Activated T-cell treated with anti-CD3 and anti-CD28 coated beads for 4 hours (primary cell): ENCODE measurements at regions not wholly inside any gene's neighbourhood (a gene's known extent, or its start where the extent isn't known, plus 50 kb on each side); places are given as distances from the start of the nearest gene placed in this dataset.
"Not testable (repeated sequence)": the region's sequence is repeated elsewhere in the genome, so short reads cannot be mapped to it uniquely, and the experiment has no call there.

ENCODE experiments used
- DNase-seq: peaks from one replicate; pipeline ENCODE4 v3.0.0-alpha.2; 2020

- no peak for DNase-seq
These were observed 258.2 kb upstream of the NT5E start for GRCh38 chr6:85191656-85192055.

GRCh38 chr6:85186546-85187175 lies 263.2 kb upstream of the NT5E start:
- no peak for DNase-seq

DNA sequence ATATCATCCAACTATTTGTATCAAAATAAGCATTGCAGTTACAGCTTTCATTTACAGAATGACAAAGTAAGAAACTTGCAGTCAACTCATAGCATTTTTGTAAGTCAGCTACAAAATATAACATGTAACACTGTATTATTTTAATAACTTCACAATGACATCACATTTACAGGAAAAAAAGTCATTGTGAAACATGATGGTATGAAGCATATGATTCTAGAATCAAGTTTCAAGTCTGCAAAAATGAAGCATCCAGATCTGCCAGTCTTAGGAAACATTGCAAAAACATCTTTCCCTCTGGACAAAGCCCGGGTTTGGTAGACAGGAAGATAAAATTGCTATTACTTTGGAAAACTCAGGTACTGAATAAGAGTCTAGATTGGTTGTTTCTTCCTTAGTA lies 263.9 kb upstream of the NT5E start:
- DNase-seq, result no peak

GRCh38 chr6:85183841-85184240 lies 266.0 kb upstream of the NT5E start:
- no peak for DNase-seq

- DNase-seq, result no peak
These were observed 277.2 kb upstream of the NT5E start for GRCh38 chr6:85172705-85173104.

DNA sequence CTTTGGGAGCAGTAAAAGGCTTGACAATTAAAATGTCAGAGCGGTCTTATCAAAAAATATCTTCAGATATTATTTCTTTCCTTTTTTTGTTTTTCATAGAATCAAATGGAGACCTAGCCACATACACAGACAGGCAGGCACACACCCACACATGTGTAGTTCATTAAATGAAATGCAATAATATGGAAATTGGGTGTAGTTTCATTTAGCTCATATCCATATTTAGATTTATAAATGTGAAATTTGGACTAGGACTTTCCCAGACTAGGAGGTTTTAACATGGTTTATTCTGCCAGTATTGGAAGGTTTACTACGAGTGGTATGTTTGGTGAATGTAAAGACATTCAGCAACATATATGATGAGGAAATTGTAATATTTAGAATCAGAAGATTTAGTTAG lies 277.7 kb upstream of the NT5E start:
- no peak for DNase-seq

GRCh38 chr6:85169189-85169588 lies 280.7 kb upstream of the NT5E start:
- DNase-seq, result no peak

- no peak for DNase-seq
These were observed 281.7 kb upstream of the NT5E start for GRCh38 chr6:85168146-85168545.

GRCh38 chr6:85166114-85166741 lies 283.7 kb upstream of the NT5E start:
- DNase-seq, result no peak

- DNase-seq, result no peak
These were observed 286.5 kb upstream of the NT5E start for GRCh38 chr6:85163156-85164080.

DNA sequence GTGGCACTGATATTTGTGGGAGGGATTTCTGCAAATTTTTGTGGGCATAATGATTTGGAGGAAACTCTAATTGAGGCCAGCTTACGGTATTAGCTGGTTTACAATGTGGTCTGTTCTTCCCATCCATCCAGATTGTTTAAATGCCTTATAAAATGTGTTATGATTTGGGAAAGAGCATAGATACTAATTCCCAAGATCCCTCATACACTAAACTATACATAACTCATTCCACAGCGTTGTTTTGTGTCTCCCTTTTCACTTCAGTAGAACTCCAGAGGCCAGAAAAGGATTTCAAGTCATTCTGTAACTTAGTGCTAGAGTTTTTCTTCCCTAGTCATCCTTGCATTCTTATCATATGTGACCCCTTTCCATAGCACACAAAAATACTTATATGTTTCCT lies 292.6 kb upstream of the NT5E start:
- DNase-seq, result no peak

- DNase-seq, result no peak
These were observed 306.2 kb upstream of the NT5E start for GRCh38 chr6:85143676-85144075.

GRCh38 chr6:85137865-85138264 lies 312.0 kb upstream of the NT5E start:
- no peak for DNase-seq

GRCh38 chr6:85136310-85136709 lies 313.6 kb upstream of the NT5E start:
- no peak for DNase-seq

GRCh38 chr6:85135376-85136094 lies 314.3 kb upstream of the NT5E start:
- no peak for DNase-seq

- DNase-seq, result no peak
These were observed 315.7 kb upstream of the NT5E start for GRCh38 chr6:85134172-85134571.

DNA sequence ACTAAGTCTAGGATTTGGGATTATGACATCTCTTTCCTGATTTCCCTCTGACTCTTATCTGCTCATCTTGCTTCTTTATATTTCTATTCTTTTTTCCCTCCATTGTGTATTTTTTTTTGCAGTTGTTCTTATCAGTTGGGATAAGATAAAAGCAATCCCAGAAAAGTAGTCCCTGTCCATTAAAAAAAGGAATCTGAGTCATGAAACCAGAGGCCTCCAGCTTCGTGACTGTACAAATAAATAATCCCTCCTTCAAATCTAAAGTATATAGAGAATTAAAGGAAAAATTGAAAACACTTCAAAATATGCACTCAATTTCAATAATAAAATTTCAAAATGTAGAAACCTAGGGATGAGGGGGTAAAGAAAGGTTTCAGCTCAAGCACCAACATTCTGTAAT lies 317.8 kb upstream of the NT5E start:
- no peak for DNase-seq

- DNase-seq, result no peak
These were observed 319.1 kb upstream of the NT5E start for GRCh38 chr6:85130743-85131142.

GRCh38 chr6:85129881-85130280 lies 320.0 kb upstream of the NT5E start:
- DNase-seq, result no peak

DNA sequence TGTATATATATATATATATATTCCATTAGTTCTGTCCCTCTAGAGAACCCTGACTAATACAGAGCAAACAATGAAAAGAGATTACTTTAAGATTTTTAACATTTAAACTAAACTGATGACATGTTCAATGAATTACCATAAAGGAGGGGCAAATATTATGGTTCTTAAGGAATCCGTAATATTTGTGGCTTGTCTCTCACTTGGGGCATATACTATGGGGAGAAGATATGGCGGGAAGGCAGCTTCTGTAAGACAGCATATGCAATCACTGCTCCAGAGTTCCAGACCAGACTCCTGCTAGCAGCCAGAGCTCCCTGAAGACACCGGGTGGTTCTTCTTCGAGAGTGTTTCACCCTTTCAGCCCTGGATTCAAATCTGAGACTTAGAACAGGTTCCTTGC lies 321.1 kb upstream of the NT5E start:
- DNase-seq, result no peak

- not testable (repeated sequence) for DNase-seq
These were observed 321.6 kb upstream of the NT5E start for GRCh38 chr6:85128256-85128655.

DNA sequence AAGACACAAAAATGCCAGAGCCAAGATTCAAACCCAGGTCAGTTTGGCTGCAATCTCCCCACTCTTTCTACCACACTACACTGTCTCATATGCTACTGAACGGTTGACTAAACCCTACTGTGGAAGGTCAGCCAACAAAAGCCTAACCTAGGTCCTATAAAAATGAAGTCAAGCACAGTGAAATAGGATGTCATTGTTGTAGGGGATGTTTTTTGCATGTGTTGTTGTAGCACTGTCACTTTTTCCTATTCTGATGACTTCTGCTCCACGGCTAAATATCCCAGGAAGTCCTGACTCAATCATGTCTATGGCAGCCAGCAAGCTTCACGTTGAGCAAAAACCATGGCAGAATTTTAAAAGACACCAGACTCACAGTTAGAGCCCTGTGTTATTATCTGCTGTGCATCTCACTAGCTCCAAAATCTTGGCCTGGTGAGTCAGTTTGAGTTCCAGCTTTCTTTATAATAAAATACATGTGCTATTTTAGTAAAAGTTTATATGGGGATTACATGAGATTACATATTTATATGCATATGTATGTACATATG lies 322.1 kb upstream of the NT5E start:
- no peak for DNase-seq

DNA sequence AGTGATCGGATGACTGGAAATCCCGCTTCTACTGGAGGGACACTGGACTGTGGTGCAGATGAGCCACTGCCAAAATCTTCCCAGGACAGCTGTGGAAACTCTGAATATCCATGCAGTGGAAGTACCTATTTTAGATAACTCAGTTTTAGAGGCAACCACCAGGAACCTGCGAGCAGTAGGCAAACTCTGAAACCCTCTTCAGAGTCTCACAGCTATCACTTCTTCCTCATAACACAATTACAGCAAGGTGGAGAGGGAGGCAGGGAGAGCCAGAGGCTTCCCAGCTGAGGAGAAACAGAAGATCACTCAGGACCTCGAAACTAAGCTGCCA lies 322.8 kb upstream of the NT5E start:
- no peak for DNase-seq
